H1 (cell line): ENCODE measurements at regions not wholly inside any gene's neighbourhood (a gene's known extent, or its start where the extent isn't known, plus 50 kb on each side); places are given as distances from the start of the nearest gene placed in this dataset.

ENCODE experiments used
- CBX5 ChIP-seq: fragments of 300-800, 300-1000 bp; sonication (generic); IDR thresholded peaks from 2 replicates; pipeline ENCODE4 v1.7.1; 2016; ENCODE audit warnings: antibody characterized with exemption, low read length, low read depth
- CEBPB ChIP-seq: IDR thresholded peaks from 2 replicates; pipeline ENCODE4 v1.6.1; 2012; ENCODE audit warnings: low read depth, low read length
- CREB1 ChIP-seq: IDR thresholded peaks from 2 replicates; pipeline ENCODE4 v1.6.1; 2012; ENCODE audit warnings: inconsistent platforms
- CTBP2 ChIP-seq: IDR thresholded peaks from 2 replicates; pipeline ENCODE4 v1.7.0; 2011; ENCODE audit warnings: borderline replicate concordance, mild to moderate bottlenecking, moderate library complexity, mixed read lengths, low read length; ENCODE audit not compliant: insufficient read depth, insufficient read length
- EP300 ChIP-seq, 2 experiments: IDR thresholded peaks; 1 replicate in 1 of 2; 2 replicates in 1 of 2; pipeline ENCODE4 v1.6.1; 2011 to 2012; ENCODE audit warnings: low read depth in 2 of 2, low read length in 2 of 2, mild to moderate bottlenecking in 2 of 2, borderline replicate concordance in 1 of 2, inconsistent platforms in 1 of 2, moderate library complexity in 1 of 2
- KDM1A ChIP-seq: fragments of 200-600, 300-600 bp; sonication (generic); IDR thresholded peaks from 2 replicates; pipeline ENCODE4 v1.7.1; 2016; ENCODE audit warnings: mild to moderate bottlenecking, low read length, borderline replicate concordance
- RBBP5 ChIP-seq: IDR thresholded peaks from 2 replicates; pipeline ENCODE4 v1.7.1; 2012; ENCODE audit warnings: low read depth, mild to moderate bottlenecking, inconsistent platforms, low read length, moderate library complexity, borderline replicate concordance
- SAP30 ChIP-seq: fragments of 300-600 bp; sonication (generic); IDR thresholded peaks from 2 replicates; pipeline ENCODE4 v1.7.1; 2012; ENCODE audit warnings: low read length, moderate library complexity, mild to moderate bottlenecking, inconsistent platforms; ENCODE audit not compliant: insufficient read depth, insufficient replicate concordance
- SRF ChIP-seq: IDR thresholded peaks from 2 replicates; pipeline ENCODE4 v1.6.1; 2011; ENCODE audit warnings: mild to moderate bottlenecking, low read depth, low read length, moderate library complexity
- TF ChIP-seq, protein P1 (sequence below): fragments of 300-600 bp; sonication (generic); IDR thresholded peaks from 2 replicates; pipeline ENCODE4 v1.7.1; 2012; ENCODE audit warnings: low read length, moderate library complexity, mild to moderate bottlenecking, inconsistent platforms; ENCODE audit not compliant: insufficient replicate concordance

DNA sequence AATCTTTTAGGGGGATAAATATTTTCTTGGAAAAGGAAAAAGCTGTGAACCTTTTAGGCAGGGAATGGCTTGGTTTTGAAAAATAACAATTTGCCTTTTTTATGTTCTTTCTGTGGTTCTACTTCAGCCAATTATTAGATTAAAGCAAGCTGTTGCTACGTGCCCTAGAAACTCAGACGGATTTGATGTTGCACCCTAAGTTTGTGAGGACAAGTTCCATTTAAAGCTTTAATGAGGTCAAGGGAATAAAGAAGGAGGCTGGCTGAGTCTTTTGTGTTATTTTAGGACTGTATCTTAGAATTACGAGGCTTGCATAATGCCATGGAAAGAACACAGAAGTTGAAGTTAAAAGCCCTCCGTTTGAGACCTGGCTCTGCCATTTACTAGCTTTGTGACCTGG, 216.9 kb downstream of the NUF2 start (continued):
- TF ChIP-seq, protein P1, sequence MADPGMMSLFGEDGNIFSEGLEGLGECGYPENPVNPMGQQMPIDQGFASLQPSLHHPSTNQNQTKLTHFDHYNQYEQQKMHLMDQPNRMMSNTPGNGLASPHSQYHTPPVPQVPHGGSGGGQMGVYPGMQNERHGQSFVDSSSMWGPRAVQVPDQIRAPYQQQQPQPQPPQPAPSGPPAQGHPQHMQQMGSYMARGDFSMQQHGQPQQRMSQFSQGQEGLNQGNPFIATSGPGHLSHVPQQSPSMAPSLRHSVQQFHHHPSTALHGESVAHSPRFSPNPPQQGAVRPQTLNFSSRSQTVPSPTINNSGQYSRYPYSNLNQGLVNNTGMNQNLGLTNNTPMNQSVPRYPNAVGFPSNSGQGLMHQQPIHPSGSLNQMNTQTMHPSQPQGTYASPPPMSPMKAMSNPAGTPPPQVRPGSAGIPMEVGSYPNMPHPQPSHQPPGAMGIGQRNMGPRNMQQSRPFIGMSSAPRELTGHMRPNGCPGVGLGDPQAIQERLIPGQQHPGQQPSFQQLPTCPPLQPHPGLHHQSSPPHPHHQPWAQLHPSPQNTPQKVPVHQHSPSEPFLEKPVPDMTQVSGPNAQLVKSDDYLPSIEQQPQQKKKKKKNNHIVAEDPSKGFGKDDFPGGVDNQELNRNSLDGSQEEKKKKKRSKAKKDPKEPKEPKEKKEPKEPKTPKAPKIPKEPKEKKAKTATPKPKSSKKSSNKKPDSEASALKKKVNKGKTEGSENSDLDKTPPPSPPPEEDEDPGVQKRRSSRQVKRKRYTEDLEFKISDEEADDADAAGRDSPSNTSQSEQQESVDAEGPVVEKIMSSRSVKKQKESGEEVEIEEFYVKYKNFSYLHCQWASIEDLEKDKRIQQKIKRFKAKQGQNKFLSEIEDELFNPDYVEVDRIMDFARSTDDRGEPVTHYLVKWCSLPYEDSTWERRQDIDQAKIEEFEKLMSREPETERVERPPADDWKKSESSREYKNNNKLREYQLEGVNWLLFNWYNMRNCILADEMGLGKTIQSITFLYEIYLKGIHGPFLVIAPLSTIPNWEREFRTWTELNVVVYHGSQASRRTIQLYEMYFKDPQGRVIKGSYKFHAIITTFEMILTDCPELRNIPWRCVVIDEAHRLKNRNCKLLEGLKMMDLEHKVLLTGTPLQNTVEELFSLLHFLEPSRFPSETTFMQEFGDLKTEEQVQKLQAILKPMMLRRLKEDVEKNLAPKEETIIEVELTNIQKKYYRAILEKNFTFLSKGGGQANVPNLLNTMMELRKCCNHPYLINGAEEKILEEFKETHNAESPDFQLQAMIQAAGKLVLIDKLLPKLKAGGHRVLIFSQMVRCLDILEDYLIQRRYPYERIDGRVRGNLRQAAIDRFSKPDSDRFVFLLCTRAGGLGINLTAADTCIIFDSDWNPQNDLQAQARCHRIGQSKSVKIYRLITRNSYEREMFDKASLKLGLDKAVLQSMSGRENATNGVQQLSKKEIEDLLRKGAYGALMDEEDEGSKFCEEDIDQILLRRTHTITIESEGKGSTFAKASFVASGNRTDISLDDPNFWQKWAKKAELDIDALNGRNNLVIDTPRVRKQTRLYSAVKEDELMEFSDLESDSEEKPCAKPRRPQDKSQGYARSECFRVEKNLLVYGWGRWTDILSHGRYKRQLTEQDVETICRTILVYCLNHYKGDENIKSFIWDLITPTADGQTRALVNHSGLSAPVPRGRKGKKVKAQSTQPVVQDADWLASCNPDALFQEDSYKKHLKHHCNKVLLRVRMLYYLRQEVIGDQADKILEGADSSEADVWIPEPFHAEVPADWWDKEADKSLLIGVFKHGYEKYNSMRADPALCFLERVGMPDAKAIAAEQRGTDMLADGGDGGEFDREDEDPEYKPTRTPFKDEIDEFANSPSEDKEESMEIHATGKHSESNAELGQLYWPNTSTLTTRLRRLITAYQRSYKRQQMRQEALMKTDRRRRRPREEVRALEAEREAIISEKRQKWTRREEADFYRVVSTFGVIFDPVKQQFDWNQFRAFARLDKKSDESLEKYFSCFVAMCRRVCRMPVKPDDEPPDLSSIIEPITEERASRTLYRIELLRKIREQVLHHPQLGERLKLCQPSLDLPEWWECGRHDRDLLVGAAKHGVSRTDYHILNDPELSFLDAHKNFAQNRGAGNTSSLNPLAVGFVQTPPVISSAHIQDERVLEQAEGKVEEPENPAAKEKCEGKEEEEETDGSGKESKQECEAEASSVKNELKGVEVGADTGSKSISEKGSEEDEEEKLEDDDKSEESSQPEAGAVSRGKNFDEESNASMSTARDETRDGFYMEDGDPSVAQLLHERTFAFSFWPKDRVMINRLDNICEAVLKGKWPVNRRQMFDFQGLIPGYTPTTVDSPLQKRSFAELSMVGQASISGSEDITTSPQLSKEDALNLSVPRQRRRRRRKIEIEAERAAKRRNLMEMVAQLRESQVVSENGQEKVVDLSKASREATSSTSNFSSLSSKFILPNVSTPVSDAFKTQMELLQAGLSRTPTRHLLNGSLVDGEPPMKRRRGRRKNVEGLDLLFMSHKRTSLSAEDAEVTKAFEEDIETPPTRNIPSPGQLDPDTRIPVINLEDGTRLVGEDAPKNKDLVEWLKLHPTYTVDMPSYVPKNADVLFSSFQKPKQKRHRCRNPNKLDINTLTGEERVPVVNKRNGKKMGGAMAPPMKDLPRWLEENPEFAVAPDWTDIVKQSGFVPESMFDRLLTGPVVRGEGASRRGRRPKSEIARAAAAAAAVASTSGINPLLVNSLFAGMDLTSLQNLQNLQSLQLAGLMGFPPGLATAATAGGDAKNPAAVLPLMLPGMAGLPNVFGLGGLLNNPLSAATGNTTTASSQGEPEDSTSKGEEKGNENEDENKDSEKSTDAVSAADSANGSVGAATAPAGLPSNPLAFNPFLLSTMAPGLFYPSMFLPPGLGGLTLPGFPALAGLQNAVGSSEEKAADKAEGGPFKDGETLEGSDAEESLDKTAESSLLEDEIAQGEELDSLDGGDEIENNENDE = no peak
- no peak for TF ChIP-seq EP300 (IDR thresholded peaks at IDR 0.05; ENCODE audit: borderline replicate concordance in 1 of 2, low read depth in 2 of 2, low read length in 2 of 2)
- TF ChIP-seq CBX5 = no peak
- no peak for TF ChIP-seq SAP30
- no peak for TF ChIP-seq CTBP2
- no peak for TF ChIP-seq CREB1
- no peak for TF ChIP-seq SRF
- no peak for TF ChIP-seq CEBPB
- no peak for TF ChIP-seq RBBP5
- TF ChIP-seq KDM1A = no peak
